Ectodermal cell (in vitro differentiated cells): ENCODE measurements at regions not wholly inside any gene's neighbourhood (a gene's known extent, or its start where the extent isn't known, plus 50 kb on each side); places are given as distances from the start of the nearest gene placed in this dataset.

Source experiments
- H3K27ac ChIP-seq: 2 replicates; pipeline ENCODE4 v1.7.0; 2013; ENCODE audit warnings: mild to moderate bottlenecking, low read depth, low read length; ENCODE audit not compliant: insufficient read depth, poor library complexity, severe bottlenecking
- H3K27me3 ChIP-seq: 2 replicates; pipeline ENCODE4 v1.7.0; 2013; ENCODE audit warnings: mild to moderate bottlenecking, low read length; ENCODE audit not compliant: insufficient read depth, control insufficient read depth, poor library complexity, severe bottlenecking
- H3K36me3 ChIP-seq: one replicate; pipeline ENCODE4 v1.7.0; 2013; ENCODE audit warnings: low read length; ENCODE audit not compliant: control insufficient read depth, insufficient read depth
- H3K4me1 ChIP-seq: one replicate; pipeline ENCODE4 v1.7.0; 2013; ENCODE audit warnings: low read length; ENCODE audit not compliant: control insufficient read depth, insufficient read depth
- H3K4me3 ChIP-seq: 2 replicates; pipeline ENCODE4 v1.7.0; 2013; ENCODE audit warnings: low read depth, low read length, control low read depth; ENCODE audit not compliant: insufficient read depth
- H3K9me3 ChIP-seq: 2 replicates; pipeline ENCODE4 v1.7.0; 2013; ENCODE audit warnings: mild to moderate bottlenecking, low read length, moderate library complexity; ENCODE audit not compliant: control insufficient read depth
- WGBS, 2 experiments: methylation state at CpG; one replicate each; pipeline ENCODE4 v1.1.7; 2013; ENCODE audit warnings: missing lambda C conversion rate in 2 of 2; 5-methylcytosine and 5-hydroxymethylcytosine counted together

DNA sequence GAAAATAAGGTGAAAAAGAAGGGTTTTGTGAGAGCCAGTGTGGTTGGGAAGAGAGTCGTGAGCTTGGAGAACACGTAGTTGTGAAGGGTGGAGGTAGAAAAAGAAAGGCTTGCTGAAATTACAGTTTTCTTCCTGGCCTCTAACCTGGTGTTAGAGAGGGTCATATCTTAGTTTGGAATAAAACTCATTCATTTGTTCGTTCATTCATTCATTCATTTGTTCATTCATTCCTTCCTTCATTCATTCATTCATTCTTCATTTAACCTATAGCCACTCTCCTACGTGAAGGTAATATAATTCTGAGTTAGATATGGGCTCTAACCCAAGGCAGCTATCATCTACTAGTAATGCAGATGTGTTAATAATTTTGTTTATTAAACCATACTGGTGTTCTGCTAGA is 111.8 kb upstream of the ZNF521 start:
- no peaks in the 10 kb centered on the region for H3K36me3 ChIP-seq
- H3K4me3 ChIP-seq, result no peak overlapping the region
- WGBS, 2 experiments, result 63 to 66% methylated on average over 3 of the region's 4 CpGs
- peaks cover 49% of the 10 kb centered on the region for H3K4me1 ChIP-seq
- H3K27ac ChIP-seq, result no peak overlapping the region
- H3K27me3 ChIP-seq, result no peaks in the 10 kb centered on the region
- no peaks in the 10 kb centered on the region for H3K9me3 ChIP-seq

- Histone ChIP-seq H3K4me3 (no peak overlapping the region), H3K36me3 (no peaks in the 10 kb centered on the region), H3K9me3 (no peaks in the 10 kb centered on the region), H3K27ac (no peak overlapping the region), H3K27me3 (no peaks in the 10 kb centered on the region), H3K4me1 (peaks cover 26% of the 10 kb centered on the region)
- WGBS, 2 experiments, result 87 to 90% methylated on average over 1 of the region's 1 CpG
Observed at GRCh38 chr18:25459814-25460213, 107.8 kb upstream of the ZNF521 start.

DNA sequence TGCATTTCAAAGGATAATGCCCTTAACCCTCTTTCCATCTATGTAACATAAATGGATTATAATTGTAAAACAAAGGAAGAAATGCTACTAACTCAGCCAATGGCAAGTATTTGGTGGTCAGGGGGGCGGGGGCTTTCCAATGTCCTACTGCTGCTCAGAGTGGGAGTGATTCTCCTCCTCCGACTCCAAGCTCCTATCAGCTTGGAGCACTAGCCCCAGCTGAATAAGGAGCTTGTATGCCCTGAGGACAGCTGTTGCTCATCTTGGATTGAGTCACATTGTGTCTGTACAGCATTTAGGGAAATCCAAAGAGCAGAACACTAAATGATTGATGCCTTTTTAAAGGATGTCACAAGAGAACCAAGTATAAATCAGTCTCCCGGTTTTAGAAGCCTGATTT is 105.6 kb upstream of the ZNF521 start:
- H3K27me3 ChIP-seq, result no peaks in the 10 kb centered on the region
- H3K4me3 ChIP-seq, result no peak overlapping the region
- 90 to 98% methylated on average over 3 of the region's 3 CpGs for WGBS, 2 experiments
- no peaks in the 10 kb centered on the region for H3K9me3 ChIP-seq
- no peaks in the 10 kb centered on the region for H3K36me3 ChIP-seq
- H3K27ac ChIP-seq, result peak overlapping the region; percentile 42
- H3K4me1 ChIP-seq, result peaks cover 11% of the 10 kb centered on the region

DNA sequence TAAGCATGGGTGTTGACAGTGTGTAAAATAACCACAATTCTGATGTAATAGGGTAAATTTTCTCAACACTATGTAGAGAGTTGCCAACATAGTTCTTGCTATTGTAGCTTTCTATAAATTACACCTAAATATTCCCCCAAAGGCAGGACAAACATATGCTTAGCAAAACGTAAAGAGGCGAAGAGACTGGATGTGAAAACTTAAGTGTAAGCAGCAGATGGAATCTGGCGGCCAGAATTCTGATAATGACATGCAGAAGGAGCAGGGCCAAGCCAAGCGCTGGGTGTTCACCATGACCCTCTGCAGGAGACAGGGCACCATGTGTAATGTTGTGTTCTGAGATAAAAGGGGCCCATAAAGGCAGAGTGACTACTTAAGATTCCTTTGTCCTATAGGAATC is 105.2 kb upstream of the ZNF521 start:
- Histone ChIP-seq H3K9me3 (no peaks in the 10 kb centered on the region), H3K36me3 (no peaks in the 10 kb centered on the region), H3K4me1 (peaks cover 11% of the 10 kb centered on the region), H3K27ac (no peak overlapping the region), H3K27me3 (no peaks in the 10 kb centered on the region), H3K4me3 (no peak overlapping the region)
- 90 to 96% methylated on average over 4 of the region's 4 CpGs for WGBS, 2 experiments

DNA sequence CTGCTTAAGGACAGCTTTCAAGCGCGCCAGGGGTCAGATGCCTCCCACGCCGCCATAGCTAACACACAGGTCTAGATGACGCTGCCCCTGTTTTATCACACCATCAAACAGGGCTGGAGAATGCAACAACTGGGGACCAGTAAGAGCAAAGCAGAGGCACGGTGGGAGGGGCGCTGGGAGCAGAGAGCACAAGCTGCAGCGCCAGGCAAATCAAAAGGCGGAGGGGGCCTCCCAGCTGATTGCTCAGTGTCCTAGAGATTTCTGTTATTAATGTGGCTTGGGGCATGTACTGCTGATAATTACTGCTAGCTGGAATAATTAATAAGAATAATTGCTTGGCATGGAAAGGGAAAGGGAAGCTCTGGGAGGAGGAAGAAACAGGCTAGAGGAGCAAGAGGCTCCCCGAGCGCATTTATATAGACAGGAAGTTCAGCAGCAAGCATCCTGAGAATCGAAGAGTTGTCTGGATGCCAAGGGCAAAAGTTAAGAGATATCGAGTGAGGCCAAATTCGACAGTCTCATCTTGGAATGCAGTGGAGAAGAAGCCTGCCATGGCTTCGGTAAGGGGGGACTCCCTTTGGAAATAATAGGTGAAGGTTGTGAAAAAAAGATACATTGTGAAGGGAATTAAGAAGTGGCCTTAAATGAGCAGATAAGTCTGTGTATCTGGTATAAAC is 104.5 kb upstream of the ZNF521 start:
- peaks cover 11% of the 10 kb centered on the region for H3K4me1 ChIP-seq
- H3K4me3 ChIP-seq, result no peak overlapping the region
- 90 to 92% methylated on average over 15 of the region's 15 CpGs for WGBS, 2 experiments
- no peaks in the 10 kb centered on the region for H3K36me3 ChIP-seq
- no peaks in the 10 kb centered on the region for H3K27me3 ChIP-seq
- H3K9me3 ChIP-seq, result no peaks in the 10 kb centered on the region
- H3K27ac ChIP-seq, result no peak overlapping the region

- Histone ChIP-seq H3K36me3 (no peaks in the 10 kb centered on the region), H3K9me3 (no peaks in the 10 kb centered on the region), H3K4me1 (peaks cover 11% of the 10 kb centered on the region), H3K4me3 (no peak overlapping the region), H3K27ac (no peak overlapping the region), H3K27me3 (no peaks in the 10 kb centered on the region)
- 94% methylated on average over 2 of the region's 2 CpGs for WGBS, 2 experiments
Observed at GRCh38 chr18:25455646-25456045, 103.7 kb upstream of the ZNF521 start.

DNA sequence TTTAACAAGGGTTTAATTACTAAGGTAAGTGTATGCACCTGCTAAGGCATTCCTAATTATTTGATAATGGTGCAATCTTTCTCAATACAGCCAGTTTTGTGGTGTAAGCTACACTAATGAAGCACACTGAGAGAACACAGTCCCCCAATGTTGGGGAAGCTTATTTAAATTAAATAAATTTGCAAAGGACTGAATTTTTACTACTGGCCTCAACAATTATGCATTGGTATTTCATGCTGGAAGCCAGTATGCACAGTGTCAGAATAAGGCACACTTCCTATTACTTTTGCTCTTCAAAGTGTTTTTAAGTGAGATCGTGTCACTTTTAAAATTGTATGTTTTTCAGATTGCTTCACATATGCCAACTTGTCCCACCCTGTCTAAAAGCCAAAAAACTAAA is 103.2 kb upstream of the ZNF521 start:
- H3K4me1 ChIP-seq, result peaks cover 11% of the 10 kb centered on the region
- no peak overlapping the region for H3K4me3 ChIP-seq
- 100% methylated on average over 1 of the region's 1 CpG for WGBS, 2 experiments
- H3K36me3 ChIP-seq, result no peaks in the 10 kb centered on the region
- no peaks in the 10 kb centered on the region for H3K9me3 ChIP-seq
- no peak overlapping the region for H3K27ac ChIP-seq
- no peaks in the 10 kb centered on the region for H3K27me3 ChIP-seq

GRCh38 chr18:25454730-25455129 is 102.8 kb upstream of the ZNF521 start:
- Histone ChIP-seq H3K36me3 (no peaks in the 10 kb centered on the region), H3K9me3 (no peaks in the 10 kb centered on the region), H3K4me1 (peaks cover 8% of the 10 kb centered on the region), H3K4me3 (no peak overlapping the region), H3K27me3 (no peaks in the 10 kb centered on the region), H3K27ac (no peak overlapping the region)
- 85 to 88% methylated on average over 3 of the region's 3 CpGs for WGBS, 2 experiments

DNA sequence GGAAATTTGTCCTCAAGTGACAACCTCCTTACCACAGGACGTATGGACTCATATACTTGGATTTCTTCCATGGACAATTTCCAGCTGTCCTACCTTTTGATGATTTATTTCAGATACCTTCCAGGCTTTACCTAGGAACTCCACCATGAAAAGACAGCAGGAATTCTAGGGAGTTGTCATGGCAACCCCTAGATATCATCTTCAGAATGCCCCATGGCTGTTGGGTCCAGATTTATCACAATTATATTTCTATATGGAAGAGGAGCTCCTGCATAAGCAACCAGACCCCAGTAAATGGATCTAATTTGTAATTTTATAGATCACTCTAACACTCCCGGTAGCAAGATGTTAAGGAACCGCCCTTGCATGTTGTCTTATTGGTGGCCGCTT is 102.3 kb upstream of the ZNF521 start:
- no peaks in the 10 kb centered on the region for H3K27me3 ChIP-seq
- no peaks in the 10 kb centered on the region for H3K36me3 ChIP-seq
- no peak overlapping the region for H3K27ac ChIP-seq
- H3K4me1 ChIP-seq, result peaks cover 8% of the 10 kb centered on the region
- H3K9me3 ChIP-seq, result no peaks in the 10 kb centered on the region
- no peak overlapping the region for H3K4me3 ChIP-seq
- WGBS, 2 experiments, result 96% methylated on average over 4 of the region's 4 CpGs

DNA sequence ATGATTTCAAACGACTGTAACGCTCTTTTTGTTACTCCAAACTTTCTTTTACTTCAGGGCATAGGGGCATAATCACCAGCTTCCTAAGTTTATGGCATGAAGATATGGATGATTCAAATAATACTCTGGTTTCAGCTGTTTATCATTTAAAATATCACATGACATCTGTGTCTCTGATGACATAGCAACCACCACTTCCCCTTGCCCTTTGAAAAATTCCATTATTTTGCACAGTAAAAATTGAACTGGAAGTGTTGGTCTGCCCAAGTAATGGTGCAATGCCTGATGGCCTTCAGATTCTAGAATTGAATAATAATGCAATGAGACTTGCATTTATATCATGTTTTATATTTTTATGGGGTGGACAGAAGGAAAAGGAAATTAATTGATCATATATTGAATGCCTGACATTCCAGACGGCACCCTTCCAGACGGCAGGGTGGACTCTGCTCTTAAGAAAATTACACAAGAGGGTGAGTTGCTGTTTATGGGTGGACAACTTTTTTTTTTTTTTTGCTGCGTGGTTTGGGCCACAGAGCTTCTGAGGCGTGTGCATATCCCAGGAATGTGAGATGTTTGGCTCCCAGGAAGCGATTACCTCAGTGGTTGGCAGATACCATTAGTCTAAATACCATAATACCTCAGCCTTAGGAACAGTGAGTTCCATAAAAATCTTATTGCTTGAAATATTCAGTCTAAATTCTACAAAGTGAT is 101.7 kb upstream of the ZNF521 start:
- H3K4me3 ChIP-seq, result no peak overlapping the region
- H3K27me3 ChIP-seq, result no peaks in the 10 kb centered on the region
- H3K4me1 ChIP-seq, result peaks cover 8% of the 10 kb centered on the region
- H3K9me3 ChIP-seq, result no peaks in the 10 kb centered on the region
- H3K27ac ChIP-seq, result no peak overlapping the region
- 91 to 92% methylated on average over 6 to 7 of the region's 7 CpGs for WGBS, 2 experiments
- H3K36me3 ChIP-seq, result no peaks in the 10 kb centered on the region
